ENCODE measurements at regions not wholly inside any gene's neighbourhood (a gene's known extent, or its start where the extent isn't known, plus 50 kb on each side); places are given as distances from the start of the nearest gene placed in this dataset.

DNA sequence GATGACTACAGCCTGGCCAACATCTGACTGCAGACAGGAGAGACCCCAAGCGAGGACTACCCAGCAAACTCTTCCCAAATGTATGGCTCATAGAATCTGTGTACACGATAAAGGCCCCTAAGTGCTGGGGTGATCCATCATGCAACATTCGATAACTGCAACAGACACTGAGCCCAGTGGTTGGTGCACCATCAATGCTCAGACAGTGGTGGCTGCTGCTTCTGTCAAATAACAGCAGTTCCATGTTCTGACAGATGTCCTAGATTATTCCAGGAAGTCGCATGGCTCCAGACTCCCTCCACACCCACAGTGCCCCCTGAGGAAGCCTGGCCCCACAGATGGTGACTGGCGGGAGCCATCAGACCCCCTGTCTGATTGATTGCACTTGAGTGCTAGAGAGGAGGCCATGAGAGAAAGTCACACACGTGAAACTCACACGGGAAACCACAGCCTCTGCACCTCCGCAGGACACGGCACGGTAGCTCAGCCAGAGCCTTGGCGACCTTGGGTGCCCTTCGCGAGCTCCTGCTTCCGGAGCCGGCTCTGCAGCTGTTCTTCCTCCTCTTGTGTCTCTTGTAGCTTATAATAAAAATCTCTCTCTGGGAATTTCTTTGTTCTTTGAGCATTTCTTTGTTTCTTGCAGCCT is 1155.9 kb downstream of the TBC1D22A start:
- Histone ChIP-seq H3K27me3 (replicated peaks; ENCODE audit: insufficient read depth) (no peaks in the 10 kb centered on the region), H3K36me3 (no peaks in the 10 kb centered on the region), H3K4me1 (ENCODE audit: control insufficient read depth in 1 of 2, low read depth in 2 of 2) (no peaks in the 10 kb centered on the region), H3K9me3 (no peaks in the 10 kb centered on the region), H3K27ac (no peak overlapping the region), H3K4me3 (no peak overlapping the region)
- ATAC-seq (ENCODE audit: insufficient number of reproducible peaks, low FRiP score, low read depth) = no peak
- DNase-seq (ENCODE audit: low spot score) = no peak
- TF ChIP-seq, protein P1, sequence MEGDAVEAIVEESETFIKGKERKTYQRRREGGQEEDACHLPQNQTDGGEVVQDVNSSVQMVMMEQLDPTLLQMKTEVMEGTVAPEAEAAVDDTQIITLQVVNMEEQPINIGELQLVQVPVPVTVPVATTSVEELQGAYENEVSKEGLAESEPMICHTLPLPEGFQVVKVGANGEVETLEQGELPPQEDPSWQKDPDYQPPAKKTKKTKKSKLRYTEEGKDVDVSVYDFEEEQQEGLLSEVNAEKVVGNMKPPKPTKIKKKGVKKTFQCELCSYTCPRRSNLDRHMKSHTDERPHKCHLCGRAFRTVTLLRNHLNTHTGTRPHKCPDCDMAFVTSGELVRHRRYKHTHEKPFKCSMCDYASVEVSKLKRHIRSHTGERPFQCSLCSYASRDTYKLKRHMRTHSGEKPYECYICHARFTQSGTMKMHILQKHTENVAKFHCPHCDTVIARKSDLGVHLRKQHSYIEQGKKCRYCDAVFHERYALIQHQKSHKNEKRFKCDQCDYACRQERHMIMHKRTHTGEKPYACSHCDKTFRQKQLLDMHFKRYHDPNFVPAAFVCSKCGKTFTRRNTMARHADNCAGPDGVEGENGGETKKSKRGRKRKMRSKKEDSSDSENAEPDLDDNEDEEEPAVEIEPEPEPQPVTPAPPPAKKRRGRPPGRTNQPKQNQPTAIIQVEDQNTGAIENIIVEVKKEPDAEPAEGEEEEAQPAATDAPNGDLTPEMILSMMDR (IDR thresholded peaks at IDR 0.05) = no peak

DNA sequence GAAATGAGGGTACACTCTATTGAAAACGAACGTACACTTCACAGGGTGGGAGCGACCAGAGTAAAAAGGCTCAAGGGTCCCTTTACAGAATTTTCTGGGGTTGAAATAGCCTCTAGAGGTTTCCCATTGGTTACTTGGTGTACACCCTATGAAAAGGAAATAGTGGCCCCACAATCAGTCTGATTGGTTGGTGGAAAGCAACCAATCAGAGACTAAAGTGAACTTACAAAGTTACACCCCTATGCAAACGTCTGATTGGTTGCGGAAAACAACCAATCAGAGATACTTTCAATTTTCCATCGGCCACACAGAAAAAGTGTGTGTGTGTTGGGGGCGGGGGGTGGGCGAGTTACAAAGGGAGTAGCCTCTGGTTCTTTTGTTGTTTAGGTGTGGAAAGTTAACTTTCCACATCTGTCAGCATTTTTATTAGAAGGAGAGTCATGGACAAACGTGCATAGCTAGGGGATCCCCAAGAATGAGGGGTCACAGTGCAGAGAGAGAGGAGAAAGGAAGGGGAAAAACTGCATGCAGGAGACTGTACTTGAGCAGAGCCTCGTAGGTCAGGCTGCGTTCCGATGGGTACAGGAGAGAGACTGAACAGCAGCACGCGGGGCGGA is 1152.1 kb downstream of the TBC1D22A start:
- ATAC-seq (ENCODE audit: insufficient number of reproducible peaks, low FRiP score, low read depth) (no peak), DNase-seq (ENCODE audit: low spot score) (no peak)
- Histone ChIP-seq H3K36me3 (no peaks in the 10 kb centered on the region), H3K27ac (no peak overlapping the region), H3K9me3 (no peaks in the 10 kb centered on the region), H3K4me3 (no peak overlapping the region), H3K4me1 (ENCODE audit: control insufficient read depth in 1 of 2, low read depth in 2 of 2) (no peaks in the 10 kb centered on the region), H3K27me3 (replicated peaks; ENCODE audit: insufficient read depth) (no peaks in the 10 kb centered on the region)
- TF ChIP-seq, protein P1 (IDR thresholded peaks at IDR 0.05) = no peak

DNA sequence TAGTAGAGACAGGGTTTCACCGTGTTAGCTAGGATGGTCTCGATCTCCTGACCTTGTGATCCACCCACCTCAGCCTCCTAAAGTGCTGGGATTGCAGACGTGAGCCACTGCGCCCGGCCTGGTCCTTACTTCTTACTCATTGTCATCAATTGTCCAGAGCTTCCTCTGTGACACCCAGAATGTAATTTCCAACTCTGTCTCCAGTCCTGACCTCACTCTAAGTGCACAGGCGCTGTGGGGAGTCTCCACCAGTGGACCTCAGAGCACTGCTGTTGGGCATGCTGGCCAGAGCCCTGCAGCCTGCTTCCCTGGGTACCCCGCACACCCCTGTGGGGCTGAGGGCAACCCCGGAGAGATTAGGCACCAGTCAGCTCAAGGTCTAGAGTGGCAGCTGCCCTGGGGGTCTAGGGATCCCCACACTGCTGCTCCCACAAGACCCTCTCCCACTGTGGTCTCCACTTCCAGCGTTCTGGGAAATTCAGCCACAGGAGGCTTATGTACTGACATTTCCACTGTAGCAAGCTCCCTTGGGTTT is 1140.3 kb downstream of the TBC1D22A start:
- DNase-seq (ENCODE audit: low spot score) (no peak), ATAC-seq (ENCODE audit: insufficient number of reproducible peaks, low FRiP score, low read depth) (no peak)
- no peaks in the 10 kb centered on the region for H3K4me1 ChIP-seq (ENCODE audit: control insufficient read depth in 1 of 2, low read depth in 2 of 2)
- no peak overlapping the region for H3K4me3 ChIP-seq
- H3K27ac ChIP-seq = no peak overlapping the region
- TF ChIP-seq, protein P1 (IDR thresholded peaks at IDR 0.05) = no peak
- no peaks in the 10 kb centered on the region for H3K36me3 ChIP-seq
- H3K27me3 ChIP-seq (replicated peaks; ENCODE audit: insufficient read depth) = no peaks in the 10 kb centered on the region
- H3K9me3 ChIP-seq = no peaks in the 10 kb centered on the region

DNA sequence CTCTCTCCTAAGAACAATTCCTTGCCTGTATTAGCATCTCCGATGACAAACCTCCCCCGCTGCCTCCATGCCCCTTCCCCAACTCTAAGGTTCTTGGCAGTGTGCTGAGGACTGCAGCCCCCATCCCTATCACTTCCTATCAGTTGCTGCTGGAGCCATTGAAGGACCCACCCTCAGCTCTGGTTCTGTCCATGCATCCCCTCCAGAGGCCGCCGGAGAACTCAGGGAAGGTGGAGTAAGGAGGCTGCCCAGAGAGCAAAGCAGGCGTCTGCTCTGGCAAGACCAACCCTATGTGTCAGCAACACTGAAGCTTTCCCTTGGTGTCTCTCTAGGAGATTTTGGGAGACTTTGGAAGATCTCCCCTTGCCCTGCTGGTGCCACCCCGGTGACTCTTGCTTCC is 1139.5 kb downstream of the TBC1D22A start:
- H3K36me3 ChIP-seq = no peaks in the 10 kb centered on the region

DNA sequence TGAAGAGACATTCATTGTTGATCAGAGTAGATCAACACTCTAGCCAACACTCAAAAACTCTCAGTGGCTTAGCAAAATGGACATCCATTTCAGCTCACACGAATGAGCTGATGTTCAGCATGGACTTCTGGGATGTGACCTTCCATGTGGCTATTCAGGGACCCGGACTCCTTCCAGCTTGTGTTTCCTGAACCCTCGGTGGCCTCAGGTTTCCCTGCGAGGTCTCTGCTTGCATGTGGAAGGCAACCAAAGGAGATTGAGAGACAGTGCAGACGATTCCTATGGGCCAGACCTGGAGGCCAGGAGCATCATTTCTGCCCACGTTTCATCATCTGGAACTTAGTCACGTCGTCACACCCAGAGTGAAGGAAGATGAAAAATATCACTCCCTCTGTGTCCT is 1137.4 kb downstream of the TBC1D22A start:
- no peaks in the 10 kb centered on the region for H3K27me3 ChIP-seq (replicated peaks; ENCODE audit: insufficient read depth)
- peaks cover under 1% of the 10 kb centered on the region for H3K9me3 ChIP-seq
- H3K27ac ChIP-seq = no peak overlapping the region
- no peaks in the 10 kb centered on the region for H3K36me3 ChIP-seq
- ATAC-seq (ENCODE audit: insufficient number of reproducible peaks, low FRiP score, low read depth) = no peak
- TF ChIP-seq, protein P1 (IDR thresholded peaks at IDR 0.05) = no peak
- no peak overlapping the region for H3K4me3 ChIP-seq
- no peaks in the 10 kb centered on the region for H3K4me1 ChIP-seq (ENCODE audit: control insufficient read depth in 1 of 2, low read depth in 2 of 2)
- no peak for DNase-seq (ENCODE audit: low spot score)

More for the DNA sequence above, 1139.5 kb downstream of the TBC1D22A start:
- Histone ChIP-seq H3K4me3 (no peak overlapping the region), H3K9me3 (no peaks in the 10 kb centered on the region), H3K4me1 (ENCODE audit: control insufficient read depth in 1 of 2, low read depth in 2 of 2) (no peaks in the 10 kb centered on the region), H3K27ac (no peak overlapping the region), H3K27me3 (replicated peaks; ENCODE audit: insufficient read depth) (no peaks in the 10 kb centered on the region)
- TF ChIP-seq, protein P1 (IDR thresholded peaks at IDR 0.05) = no peak
- ATAC-seq (ENCODE audit: insufficient number of reproducible peaks, low FRiP score, low read depth) (no peak), DNase-seq (ENCODE audit: low spot score) (no peak)
